ENCODE measurements at regions not wholly inside any gene's neighbourhood (a gene's known extent, or its start where the extent isn't known, plus 50 kb on each side); places are given as distances from the start of the nearest gene placed in this dataset.

DNA sequence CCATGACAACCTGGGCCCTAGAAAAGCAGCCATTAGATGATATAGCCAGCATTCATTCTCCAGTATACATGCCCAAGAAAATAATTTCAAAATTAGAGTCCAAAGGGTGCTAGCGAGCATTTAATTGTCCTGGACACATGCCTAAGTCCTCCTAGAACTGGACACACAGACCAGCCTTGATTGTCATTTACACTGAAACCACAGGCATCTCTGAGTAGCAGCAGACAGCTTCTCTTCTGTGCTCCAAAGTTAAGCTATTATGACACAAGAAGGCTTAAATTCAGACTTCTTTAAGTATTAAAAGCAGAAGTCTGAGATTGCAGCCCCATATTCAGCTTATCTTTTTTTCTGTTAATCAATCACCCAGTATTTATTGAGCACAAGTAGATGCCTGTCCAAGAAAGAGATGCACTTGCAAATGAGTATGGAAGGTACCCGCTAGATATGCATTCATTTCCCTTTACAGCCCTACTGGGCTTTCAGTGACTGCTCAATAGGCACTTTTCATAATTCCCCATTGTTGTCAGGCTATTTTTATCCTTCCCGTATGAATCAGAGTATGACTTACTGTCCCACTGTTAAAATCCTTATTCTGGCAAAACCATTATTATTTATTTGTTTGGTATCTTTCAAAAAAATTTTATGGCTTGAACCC is 374.1 kb downstream of the FBXW7 start:
- DNase-seq (ENCODE audit: low read depth in 2 of 2, low spot score in 1 of 2) = no peak

DNA sequence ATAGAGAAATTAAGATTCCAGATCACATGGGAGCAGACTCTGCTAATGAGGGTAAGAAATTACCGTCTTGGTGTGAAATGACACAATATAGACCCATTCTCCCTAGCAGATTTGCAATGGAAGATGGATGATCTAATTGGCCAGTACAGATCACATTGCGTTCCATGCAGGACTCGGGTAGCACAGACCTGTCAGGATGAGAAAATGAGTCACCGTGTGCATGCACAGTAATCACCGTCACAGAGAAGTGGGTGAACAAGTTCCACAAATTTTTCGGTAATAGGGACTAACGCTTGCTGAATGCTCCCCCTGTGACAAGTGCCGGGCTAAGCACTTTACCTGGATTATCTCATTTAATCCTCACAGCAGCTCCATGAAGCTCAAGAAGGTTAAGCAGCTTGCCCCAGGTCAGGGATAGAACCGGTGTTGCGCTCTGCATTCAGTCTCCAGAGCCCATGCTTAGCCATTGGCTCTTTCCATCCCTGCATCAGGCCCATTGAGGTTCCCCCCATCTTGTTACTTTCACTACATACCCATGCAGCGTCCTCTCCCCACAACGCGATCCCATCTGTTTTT is 375.6 kb downstream of the FBXW7 start:
- no peak for DNase-seq (ENCODE audit: low read depth in 2 of 2, low spot score in 1 of 2)

GRCh38 chr4:152159773-152160172 is 376.1 kb downstream of the FBXW7 start:
- DNase-seq (ENCODE audit: low read depth in 2 of 2, low spot score in 1 of 2) = no peak

DNA sequence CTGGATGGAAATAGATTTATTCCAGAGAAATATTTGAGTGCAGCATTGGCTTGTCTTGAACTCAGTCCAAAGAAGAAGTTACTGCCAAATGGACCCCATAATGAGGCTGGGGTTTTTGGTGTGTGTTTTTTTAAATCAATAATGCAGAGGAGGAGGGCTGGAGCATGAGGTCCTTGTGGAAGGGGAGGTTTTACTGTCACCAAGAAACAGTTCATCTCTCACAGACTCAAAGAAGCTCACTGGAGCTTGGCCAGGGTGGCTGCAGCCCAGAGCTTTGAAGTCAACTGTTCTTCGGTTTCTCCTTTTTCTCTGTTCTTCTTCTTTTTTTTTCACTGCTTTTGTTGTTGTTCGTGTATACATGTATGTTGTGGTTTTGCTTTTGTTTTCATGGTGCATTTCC is 377.7 kb downstream of the FBXW7 start:
- DNase-seq (ENCODE audit: low read depth in 2 of 2, low spot score in 1 of 2) = no peak

DNA sequence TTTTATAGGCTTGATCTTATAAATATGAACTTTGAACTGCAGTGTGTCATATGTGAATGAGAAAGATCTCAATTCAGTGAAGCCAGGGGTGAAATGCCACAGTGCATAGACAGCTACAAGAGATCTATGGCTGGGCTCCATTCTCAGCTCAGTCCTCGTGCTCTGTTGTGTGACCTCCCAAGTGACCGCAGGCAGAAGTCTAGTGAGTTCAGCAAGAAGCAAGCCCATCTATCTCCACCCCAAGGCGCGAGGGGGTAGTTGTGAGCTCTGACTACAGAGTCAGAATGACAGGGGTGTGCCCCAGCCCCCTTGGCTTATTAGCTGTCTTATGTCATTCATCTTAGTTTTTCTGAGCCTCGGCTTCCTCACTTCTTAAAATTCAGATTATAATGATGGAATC is 378.3 kb downstream of the FBXW7 start:
- no peak for DNase-seq (ENCODE audit: low read depth in 2 of 2, low spot score in 1 of 2)

DNA sequence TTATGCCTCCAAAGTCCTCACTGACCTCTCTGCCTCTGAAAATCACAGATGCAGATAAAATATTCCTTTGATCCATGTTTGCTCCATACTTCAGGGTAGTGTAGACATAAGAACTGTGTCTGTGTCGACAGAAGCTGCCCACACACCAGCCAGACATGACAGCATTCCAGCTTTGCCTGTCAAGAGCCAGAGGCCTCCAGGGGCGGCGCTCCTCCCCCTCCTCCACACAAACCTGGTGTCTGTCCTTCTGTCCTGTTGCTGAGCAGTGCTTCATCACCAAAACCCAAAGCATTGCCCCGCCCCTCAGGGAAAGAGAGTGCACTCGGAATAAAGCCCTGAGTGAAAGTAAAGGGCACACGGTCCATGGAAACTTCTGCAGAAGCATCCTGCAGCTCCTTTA is 379.4 kb downstream of the FBXW7 start:
- DNase-seq (ENCODE audit: low read depth in 2 of 2, low spot score in 1 of 2) = no peak

DNA sequence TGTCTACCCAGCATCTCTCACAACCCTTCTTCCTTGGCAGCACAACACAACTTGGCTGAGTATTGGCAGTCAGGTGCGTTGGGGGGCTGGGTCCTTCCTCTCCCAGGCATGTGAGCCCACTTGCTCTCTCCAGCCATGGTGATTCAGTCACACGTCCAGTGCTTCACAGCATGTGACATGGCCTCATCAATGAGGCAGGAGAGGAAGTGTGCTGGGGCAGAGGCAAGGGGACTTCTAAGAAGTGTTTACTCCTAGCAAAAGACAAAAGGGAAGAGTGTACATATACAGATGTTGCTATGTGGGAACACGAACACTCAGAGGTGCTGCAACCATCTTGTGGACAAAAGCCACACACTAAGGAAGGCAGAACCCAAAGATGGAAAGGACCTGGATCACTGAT is 380.8 kb downstream of the FBXW7 start:
- DNase-seq (ENCODE audit: low read depth in 2 of 2, low spot score in 1 of 2) = no peak

GRCh38 chr4:152154433-152154832 is 381.5 kb downstream of the FBXW7 start:
- DNase-seq (ENCODE audit: low read depth in 2 of 2, low spot score in 1 of 2) = no peak

- no peak for DNase-seq (ENCODE audit: low read depth in 2 of 2, low spot score in 1 of 2)
Observed at GRCh38 chr4:152153476-152154270, 382.2 kb downstream of the FBXW7 start.

GRCh38 chr4:152150214-152150613 is 385.7 kb downstream of the FBXW7 start:
- DNase-seq (ENCODE audit: low read depth in 2 of 2, low spot score in 1 of 2) = no peak

DNA sequence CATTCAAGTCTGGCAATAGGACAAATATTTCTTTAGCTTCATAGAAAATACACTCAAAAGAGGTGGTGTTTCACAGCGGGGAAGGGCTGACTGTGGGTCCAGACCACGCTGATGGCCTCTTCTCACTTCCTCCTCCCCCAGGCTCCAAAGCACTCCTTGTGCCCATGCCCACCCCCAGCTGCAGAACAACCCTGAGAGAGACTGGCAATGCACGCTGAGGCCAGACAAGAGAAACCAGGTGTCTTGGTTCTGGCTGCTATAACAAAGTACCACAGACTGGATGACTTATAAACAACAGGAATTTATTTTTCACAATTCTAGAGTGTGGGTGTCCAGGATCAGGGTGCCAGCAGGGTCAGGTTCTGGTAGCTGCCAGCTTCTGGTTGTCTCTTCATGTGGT is 386.1 kb downstream of the FBXW7 start:
- no peak for DNase-seq (ENCODE audit: low read depth in 2 of 2, low spot score in 1 of 2)

GRCh38 chr4:152148057-152148456 is 387.2 kb upstream of the GATB start:
- DNase-seq (ENCODE audit: low read depth in 2 of 2, low spot score in 1 of 2) = no peak

DNA sequence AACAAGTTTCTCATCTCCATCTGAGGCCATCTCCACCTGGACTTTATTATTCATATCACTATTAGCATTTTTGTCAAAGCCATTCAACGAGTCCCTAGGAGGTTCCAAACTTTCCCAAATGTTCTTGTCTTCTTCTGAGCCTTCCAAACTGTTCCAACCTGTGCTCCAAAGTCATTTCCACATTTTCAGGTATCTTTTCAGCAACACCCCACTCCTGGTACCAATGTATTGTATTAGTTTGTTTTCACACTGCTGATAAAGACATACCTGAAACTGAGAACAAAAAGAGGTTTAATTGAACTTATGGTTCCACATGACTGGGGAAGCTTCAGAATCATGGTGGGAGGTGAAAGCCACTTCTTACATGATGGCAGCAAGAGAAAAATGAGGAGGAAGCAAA is 385.4 kb upstream of the GATB start:
- no peak for DNase-seq (ENCODE audit: low read depth in 2 of 2, low spot score in 1 of 2)

DNA sequence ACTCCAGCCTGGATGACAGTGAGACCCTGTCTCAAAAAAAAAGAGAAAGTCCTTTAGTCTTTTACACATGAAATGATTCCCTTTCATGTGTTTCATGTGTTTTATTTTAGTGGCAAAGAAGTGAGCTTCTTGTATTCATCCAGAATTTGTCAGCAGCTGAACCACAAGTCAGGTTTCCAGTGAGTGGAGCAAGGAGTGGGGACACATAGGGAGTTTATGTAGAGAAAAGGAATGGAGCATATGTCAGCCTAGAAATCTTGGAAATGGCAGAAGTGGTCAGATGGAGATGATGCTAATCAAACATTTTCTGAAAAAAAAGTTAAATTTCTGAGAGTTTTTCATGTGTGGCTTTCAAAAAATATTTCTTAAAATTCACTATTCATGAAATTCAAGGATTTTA is 383.0 kb upstream of the GATB start:
- no peak for DNase-seq (ENCODE audit: low read depth in 2 of 2, low spot score in 1 of 2)

GRCh38 chr4:152138451-152138850 is 377.6 kb upstream of the GATB start:
- DNase-seq (ENCODE audit: low read depth in 2 of 2, low spot score in 1 of 2) = no peak

GRCh38 chr4:152132776-152133175 is 372.0 kb upstream of the GATB start:
- DNase-seq (ENCODE audit: low read depth in 2 of 2, low spot score in 1 of 2) = no peak

GRCh38 chr4:152128356-152128755 is 367.5 kb upstream of the GATB start:
- DNase-seq (ENCODE audit: low read depth in 2 of 2, low spot score in 1 of 2) = no peak

DNA sequence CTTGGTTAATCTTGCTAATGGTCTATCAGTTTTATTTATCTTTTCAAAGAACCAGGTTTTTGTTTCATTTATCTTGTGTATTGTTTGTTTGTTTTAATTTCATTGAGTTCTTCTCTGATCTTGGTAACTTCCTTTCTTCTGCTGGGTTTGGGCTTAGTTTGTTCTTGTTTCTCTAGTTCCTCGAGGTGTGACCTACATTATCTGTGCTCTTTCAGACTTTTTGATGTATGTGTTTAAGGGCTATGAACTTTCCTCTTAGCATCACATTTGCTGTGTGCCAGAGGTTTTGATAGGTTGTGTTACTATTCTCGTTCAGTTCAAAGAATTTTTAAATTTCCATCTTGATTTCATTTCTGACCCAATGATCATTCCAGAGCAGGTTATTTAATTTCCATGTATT is 365.4 kb upstream of the GATB start:
- no peak for DNase-seq (ENCODE audit: low read depth in 2 of 2, low spot score in 1 of 2)

DNA sequence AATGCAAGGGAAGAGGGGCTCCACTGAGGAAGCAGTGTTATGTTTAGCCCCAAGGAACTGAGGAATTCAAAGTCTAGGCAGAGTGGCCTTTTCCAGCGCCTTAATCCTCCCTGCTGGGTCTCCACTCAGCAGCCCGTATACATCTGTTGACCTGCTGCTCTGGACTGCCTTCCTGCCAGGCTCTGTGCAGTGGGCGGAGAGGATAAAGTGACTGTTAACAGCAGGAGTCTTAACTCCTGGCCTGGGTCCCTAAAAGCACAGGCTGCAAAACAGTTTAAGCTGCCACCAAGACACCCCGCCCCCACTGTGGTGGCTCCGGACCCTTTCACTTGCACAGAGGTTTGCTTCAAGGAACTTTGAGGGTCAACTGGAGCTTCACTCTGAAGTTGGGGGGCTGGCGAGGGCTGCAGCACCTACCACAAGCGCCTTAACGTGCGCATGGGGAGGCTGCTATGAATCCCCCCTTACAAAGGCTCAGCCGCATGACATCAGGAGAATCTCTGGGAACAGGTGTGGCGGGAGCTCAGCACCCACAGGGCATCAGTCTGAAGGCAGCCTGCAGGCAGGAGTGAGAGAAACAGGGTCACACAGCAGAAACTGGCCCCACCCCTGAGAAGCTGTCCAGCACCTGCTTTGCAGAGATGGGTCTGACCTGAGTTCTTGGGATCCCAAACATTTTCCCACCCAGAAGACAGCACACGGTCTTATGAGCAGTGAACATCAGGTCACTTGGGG is 358.2 kb upstream of the GATB start:
- no peak for DNase-seq (ENCODE audit: low read depth in 2 of 2, low spot score in 1 of 2)

DNA sequence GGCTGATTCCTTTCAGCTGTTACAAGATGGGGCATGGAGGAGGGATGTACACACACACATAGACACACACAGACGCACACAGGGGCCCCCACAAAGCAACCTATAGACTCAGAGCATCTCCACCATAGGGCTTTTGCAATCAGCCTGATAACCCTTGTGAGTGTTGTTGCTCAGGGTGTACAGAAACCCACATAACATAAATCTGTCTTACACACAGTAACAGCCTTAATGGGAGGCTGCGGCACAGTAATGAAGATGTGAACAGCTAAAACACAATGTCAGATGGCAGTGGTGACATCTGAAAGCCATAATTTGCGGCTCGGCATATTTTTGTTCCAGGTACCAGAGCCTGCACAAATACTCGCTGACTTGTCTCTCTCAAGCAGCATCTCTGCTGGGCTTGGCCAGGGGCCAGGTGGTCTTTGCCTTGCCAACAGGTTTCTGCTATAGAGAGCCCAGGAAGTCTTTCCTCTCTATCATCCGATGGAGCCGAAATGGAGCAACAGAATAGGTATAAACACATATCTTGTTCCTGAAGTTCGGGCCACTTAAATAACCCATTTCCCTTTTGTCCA is 357.2 kb upstream of the GATB start:
- no peak for DNase-seq (ENCODE audit: low read depth in 2 of 2, low spot score in 1 of 2)

DNA sequence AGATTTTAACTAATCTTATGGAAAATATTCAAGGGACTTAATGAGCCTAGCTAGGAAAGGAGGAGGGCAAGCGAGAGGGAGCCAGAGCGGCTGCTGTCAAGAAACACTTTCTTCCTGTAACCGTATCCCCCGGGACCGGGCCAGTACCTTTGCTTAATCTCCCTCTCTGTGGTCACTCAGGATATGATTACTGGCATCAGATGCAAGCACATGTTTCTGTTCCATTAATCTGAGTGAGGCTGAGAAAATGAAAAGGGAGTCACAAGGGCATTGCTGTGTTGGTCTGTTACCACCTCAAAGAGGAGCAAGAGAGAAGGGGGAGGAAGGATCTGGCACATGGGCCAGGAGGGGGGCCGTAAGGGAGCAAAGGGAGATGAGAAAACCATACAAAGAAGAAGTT is 356.7 kb upstream of the GATB start:
- no peak for DNase-seq (ENCODE audit: low read depth in 2 of 2, low spot score in 1 of 2)

GRCh38 chr4:152117054-152117453 is 356.2 kb upstream of the GATB start:
- DNase-seq (ENCODE audit: low read depth in 2 of 2, low spot score in 1 of 2) = no peak
